ENCODE measurements at regions not wholly inside any gene's neighbourhood (a gene's known extent, or its start where the extent isn't known, plus 50 kb on each side); places are given as distances from the start of the nearest gene placed in this dataset.

- TF ChIP-seq CTCF (IDR thresholded peaks at IDR 0.05) (no peak), POLR2AphosphoS5 (IDR thresholded peaks at IDR 0.05) (no peak), POLR2A (IDR thresholded peaks at IDR 0.05; ENCODE audit: low read depth) (no peak)
Measured at GRCh38 chr6:128740951-128741350, 142.0 kb upstream of the LAMA2 start.

Data from esophagus muscularis mucosa (tissue), 3 donors.